Neuron (in vitro differentiated cells): ENCODE measurements at regions not wholly inside any gene's neighbourhood (a gene's known extent, or its start where the extent isn't known, plus 50 kb on each side); places are given as distances from the start of the nearest gene placed in this dataset.
A peak's percentile ranks its signal among the peaks of the same experiment; 100 is the strongest.

Source experiments
- H2AFZ ChIP-seq: one replicate; pipeline ENCODE4 v1.6.1; 2013; ENCODE audit warnings: low read depth, mild to moderate bottlenecking, inconsistent platforms, low read length, moderate library complexity
- H3K27me3 ChIP-seq: one replicate; pipeline ENCODE4 v1.6.1; 2013; ENCODE audit warnings: low read length; ENCODE audit not compliant: insufficient read depth
- H3K36me3 ChIP-seq: one replicate; pipeline ENCODE4 v1.6.1; 2013; ENCODE audit warnings: low read length; ENCODE audit not compliant: insufficient read depth
- H3K4me1 ChIP-seq: one replicate; pipeline ENCODE4 v1.6.1; 2013; ENCODE audit warnings: low read length; ENCODE audit not compliant: insufficient read depth
- H3K4me3 ChIP-seq: 2 replicates; pipeline ENCODE4 v1.5.1; 2013; ENCODE audit warnings: mild to moderate bottlenecking, low read length, moderate library complexity
- H3K9me3 ChIP-seq: one replicate; pipeline ENCODE4 v1.6.1; 2013; ENCODE audit warnings: low read length

DNA sequence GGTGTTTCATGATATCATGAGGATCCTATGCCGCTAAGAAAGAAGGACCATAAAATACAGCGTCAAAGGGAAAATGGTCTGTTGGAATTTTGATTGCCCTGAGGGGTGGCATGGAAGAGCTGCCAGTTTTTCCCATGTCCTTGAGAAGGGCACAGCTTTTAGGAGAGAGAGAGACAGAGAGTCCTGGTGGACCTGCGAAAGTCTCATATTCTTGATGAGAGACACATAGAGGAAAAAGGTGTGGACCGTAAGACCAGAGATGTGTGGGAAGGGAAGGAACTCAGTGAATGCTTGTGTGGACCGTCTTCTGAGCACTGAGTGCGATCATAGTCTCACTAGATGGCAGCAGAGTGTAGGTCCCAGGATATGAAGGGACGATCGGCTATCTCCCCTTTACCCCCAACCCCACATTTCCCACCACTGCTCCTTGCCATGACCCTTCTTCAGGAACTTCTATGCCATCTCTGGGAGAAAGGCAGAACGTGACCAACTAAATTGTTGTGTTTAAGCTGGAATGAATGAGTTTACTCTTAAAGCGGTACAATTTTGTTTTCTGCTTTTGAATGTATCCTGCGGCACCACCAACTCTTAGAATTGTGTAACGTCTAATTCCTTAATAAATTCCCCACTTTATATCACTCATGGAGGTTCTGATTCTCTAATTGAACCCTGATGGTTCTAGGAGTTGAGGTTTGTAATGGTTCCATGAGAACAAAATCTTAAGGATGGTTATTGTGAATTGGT lies 117.7 kb downstream of the CTH start:
- Histone ChIP-seq H3K4me1 (no peaks in the 10 kb centered on the region), H2AFZ (no peak overlapping the region), H3K9me3 (no peaks in the 10 kb centered on the region), H3K36me3 (no peaks in the 10 kb centered on the region), H3K27me3 (no peaks in the 10 kb centered on the region), H3K4me3 (no peak overlapping the region)

DNA sequence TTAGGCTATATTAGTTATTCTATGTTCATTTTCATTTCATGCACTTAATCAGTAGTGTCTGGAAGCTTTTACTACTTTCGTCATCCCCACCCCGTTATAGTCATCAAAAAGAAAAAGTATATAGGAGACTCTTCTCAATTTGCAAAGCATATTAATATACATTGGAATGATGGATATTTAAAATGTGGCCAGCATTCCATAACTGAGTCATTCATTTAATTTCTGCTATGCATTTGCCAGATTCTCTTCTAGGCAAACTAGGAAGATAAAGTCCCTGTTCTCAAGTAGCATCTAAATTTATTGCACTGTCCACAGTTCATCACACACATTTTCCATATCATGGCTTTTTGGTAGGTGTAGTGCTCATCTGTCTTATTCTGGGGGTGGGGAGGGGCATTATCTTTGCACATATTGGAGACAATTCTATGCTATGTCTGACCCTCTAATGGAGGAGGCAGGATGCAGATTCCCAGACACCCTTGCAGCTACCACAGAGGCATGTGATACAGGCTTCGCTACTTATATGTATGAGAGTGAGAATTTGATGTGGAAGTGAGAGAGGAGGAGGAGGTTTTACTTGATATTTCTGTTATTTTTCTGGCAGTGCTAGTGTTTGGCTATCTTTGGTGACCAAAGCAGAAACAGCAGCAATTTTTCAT lies 125.8 kb downstream of the CTH start:
- no peak overlapping the region for H3K4me3 ChIP-seq
- no peaks in the 10 kb centered on the region for H3K27me3 ChIP-seq
- no peaks in the 10 kb centered on the region for H3K9me3 ChIP-seq
- H2AFZ ChIP-seq: no peak overlapping the region
- no peaks in the 10 kb centered on the region for H3K36me3 ChIP-seq
- no peaks in the 10 kb centered on the region for H3K4me1 ChIP-seq

DNA sequence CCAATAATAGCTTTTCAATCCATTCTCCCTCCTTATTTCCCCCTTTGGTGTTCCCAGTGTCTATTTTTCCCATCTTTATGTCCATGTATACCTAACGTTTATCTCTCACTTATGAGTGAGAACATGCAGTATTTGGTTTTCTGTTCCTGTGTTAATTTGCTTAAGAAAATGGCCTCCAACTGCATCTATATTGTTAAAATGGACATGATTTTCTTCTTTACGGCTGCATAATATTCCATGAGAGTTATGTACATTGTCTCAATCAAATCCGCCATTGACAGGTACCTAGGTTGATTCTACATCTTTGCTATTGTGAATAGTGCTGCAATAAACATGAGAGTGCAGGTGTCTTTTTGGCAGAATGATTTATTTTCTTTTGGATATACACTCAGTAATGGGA lies 126.7 kb downstream of the CTH start:
- H3K9me3 ChIP-seq: no peaks in the 10 kb centered on the region
- no peak overlapping the region for H2AFZ ChIP-seq
- no peaks in the 10 kb centered on the region for H3K4me1 ChIP-seq
- no peaks in the 10 kb centered on the region for H3K36me3 ChIP-seq
- H3K27me3 ChIP-seq: no peaks in the 10 kb centered on the region
- no peak overlapping the region for H3K4me3 ChIP-seq

DNA sequence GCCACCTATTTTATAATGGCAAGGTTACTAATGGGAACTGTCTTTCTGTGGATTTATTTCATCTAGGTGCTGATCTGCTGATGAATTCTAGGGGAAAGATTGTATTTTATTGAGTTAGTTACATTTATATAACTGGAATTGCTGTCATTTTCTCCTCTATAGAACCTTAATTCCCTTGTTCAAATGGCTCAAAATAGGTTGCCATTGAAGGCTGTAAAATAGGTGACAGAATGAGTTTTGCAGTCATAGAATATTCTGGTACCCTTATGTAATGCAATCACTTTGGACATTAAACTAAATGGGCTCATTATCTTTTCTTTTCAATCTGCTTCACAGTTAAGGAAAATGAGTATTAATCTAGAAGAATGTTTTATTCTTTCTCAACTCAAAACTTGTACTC lies 131.0 kb downstream of the CTH start:
- Histone ChIP-seq H3K36me3 (no peaks in the 10 kb centered on the region), H3K4me1 (no peaks in the 10 kb centered on the region), H3K9me3 (no peaks in the 10 kb centered on the region), H3K4me3 (no peak overlapping the region), H3K27me3 (no peaks in the 10 kb centered on the region), H2AFZ (no peak overlapping the region)

DNA sequence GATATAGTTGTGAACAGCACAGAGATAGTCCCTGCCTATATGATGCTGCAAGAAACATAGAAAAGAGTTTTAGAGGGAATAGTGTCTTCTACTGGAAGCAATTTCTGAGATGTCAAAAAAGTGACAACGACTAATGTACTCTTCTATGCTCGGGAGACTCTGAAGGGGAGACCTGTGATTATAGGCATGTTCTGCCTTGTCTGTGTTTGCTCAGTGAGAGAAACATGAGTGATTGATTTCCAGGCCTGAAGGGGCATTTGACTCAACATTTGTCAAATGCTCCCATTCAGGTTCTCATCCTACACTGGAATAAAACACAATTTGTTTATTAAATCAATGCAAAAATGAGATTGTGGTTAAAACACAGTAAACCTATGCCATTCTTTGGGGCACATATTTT lies 131.8 kb downstream of the CTH start:
- H2AFZ ChIP-seq: no peak overlapping the region
- no peaks in the 10 kb centered on the region for H3K36me3 ChIP-seq
- no peaks in the 10 kb centered on the region for H3K27me3 ChIP-seq
- no peak overlapping the region for H3K4me3 ChIP-seq
- H3K4me1 ChIP-seq: no peaks in the 10 kb centered on the region
- H3K9me3 ChIP-seq: no peaks in the 10 kb centered on the region

DNA sequence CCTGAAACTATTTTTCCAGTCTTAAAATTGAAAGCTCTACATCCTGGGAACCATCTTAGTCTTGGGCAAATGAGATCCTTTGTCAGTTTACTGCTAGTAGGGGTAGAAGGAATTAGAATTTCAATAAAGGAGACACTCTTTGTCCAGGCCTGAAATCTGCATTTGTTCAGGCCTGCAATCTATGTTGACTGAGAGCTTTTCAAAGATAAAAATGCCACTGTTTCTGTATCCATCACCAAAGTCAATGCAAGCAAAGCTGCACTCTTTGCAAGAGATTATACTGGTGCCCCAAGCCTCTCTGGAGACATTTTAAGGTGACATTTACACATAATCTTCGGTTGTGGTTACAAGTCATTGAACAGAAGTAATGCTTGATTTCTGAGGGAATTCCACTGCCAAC lies 135.7 kb downstream of the CTH start:
- Histone ChIP-seq H3K9me3 (no peaks in the 10 kb centered on the region), H2AFZ (peak overlapping the region; percentile 46), H3K4me1 (no peaks in the 10 kb centered on the region)

DNA sequence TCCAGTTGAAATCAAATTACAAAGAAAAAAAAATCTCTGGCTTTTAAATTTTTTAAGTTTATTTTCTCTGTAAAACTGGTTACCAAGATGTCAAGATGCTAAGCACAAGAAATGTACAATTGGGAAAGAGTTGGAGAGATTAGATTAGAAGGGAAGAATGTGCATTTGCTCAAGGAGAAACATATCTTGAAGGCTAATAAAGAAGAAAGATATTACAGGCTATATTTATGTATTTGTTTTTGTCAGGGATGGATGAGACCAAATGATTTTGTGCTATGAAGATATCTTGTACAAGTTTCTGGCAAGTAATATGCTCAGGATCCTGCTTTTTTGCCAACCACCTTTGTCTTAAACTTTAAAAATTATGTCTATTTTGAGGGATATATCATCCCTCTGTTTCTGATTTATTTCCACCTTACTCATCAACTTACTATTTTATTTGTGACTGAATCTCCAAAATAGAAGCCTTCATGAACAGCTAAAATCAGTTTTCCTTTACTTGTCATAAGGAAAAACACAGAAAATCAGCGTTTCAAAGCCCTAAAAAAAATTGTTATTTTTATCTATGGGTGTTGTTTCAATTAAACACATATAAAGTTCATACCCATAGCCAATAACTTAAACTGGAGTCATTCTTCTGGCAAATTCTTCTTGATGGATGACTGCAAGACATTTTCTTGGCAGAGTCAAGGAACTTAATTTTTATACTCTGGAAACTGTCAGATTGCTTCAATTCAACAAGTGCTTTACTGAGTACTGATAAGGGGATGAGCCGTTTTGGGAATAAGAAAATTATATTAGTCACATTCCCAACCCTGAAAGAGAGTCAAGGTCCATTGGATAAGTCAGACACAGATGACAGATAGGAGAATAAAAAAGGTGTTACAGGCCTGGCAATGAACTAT lies 141.8 kb downstream of the CTH start:
- H3K36me3 ChIP-seq: no peaks in the 10 kb centered on the region
- no peaks in the 10 kb centered on the region for H3K27me3 ChIP-seq
- no peak overlapping the region for H2AFZ ChIP-seq
- H3K4me3 ChIP-seq: no peak overlapping the region
- H3K9me3 ChIP-seq: no peaks in the 10 kb centered on the region
- no peaks in the 10 kb centered on the region for H3K4me1 ChIP-seq

More for the DNA sequence above, 135.7 kb downstream of the CTH start:
- Histone ChIP-seq H3K36me3 (no peaks in the 10 kb centered on the region), H3K4me3 (no peak overlapping the region), H3K27me3 (no peaks in the 10 kb centered on the region)

DNA sequence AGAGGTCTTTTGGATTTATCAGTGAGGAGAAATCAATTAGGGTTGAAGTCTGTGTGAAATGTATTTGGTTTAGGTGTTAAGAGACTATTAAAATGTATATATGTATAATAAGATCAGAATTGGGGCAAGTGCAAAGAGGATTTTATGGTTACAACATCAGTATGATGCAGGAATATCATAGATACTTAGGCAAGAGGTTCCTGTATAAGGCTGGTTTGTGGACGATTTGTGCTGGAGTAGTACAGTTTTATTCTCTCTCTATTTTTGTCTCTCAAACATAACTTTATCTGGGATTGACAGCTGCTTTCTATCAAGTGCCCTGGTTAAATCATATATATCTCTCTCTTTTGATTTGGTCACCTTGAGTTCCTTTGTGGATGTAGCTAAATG lies 142.5 kb downstream of the CTH start:
- Histone ChIP-seq H3K4me1 (no peaks in the 10 kb centered on the region), H3K4me3 (no peak overlapping the region), H3K27me3 (no peaks in the 10 kb centered on the region), H3K9me3 (no peaks in the 10 kb centered on the region), H2AFZ (no peak overlapping the region), H3K36me3 (no peaks in the 10 kb centered on the region)

DNA sequence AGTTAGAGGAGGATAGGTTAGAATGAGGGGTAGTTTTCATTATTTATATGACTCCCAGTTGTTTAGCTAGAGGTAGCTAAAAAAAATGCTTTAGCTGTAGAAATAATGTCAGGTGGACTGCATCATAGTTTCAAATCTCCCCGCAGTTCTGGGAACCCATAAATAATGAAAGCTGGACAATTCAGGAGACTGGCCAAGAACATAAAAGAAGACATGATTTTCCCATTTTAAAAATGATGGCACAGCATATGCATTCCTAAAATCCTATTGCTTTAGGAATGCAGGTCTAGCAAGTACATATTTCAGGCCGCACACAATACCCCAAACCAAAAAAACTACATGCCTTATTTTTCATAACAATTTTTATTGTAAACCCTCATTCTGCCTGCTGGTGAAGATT lies 143.3 kb downstream of the CTH start:
- no peaks in the 10 kb centered on the region for H3K36me3 ChIP-seq
- H3K27me3 ChIP-seq: no peaks in the 10 kb centered on the region
- H3K9me3 ChIP-seq: no peaks in the 10 kb centered on the region
- H3K4me1 ChIP-seq: no peaks in the 10 kb centered on the region
- no peak overlapping the region for H2AFZ ChIP-seq
- no peak overlapping the region for H3K4me3 ChIP-seq

DNA sequence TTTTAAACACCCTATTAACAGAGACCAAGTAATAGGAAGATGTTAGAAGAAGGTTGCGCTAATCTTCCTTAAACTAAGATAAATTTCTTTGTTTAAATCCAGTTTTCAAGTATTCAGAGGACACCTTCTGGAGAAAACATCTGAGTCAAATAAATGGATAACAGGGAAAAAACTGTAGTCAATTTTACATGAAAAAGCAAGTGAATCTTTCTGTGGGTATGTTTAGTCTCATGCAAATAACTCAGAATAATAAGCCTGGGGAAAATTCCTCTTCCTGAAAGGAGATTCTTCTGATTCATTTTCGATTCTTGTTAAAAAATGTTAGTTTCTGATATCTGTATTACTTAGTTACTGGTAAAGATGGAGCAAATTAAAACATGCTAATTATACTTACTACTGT lies 145.5 kb downstream of the CTH start:
- Histone ChIP-seq H3K9me3 (no peaks in the 10 kb centered on the region), H3K4me1 (no peaks in the 10 kb centered on the region), H3K27me3 (no peaks in the 10 kb centered on the region), H3K4me3 (no peak overlapping the region), H2AFZ (no peak overlapping the region), H3K36me3 (no peaks in the 10 kb centered on the region)

DNA sequence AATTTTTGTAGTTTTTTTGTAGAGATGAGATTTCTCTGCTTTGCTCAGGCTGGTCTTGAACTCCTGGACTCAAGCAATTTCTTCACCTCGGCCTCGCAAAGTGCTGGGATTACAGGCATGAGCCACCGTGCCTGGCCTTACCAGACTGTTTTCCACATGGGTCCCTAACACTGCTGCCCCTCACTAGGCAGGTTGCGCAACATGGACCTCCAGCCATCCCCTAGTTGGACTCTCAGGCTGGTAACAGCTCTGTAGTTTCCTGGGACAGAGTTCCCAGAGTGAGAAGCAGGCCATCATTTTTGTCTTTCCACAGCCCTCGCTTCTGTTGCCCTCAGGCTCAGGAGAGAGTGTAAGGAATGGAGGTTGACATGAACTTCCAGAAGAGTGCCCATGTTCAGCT lies 156.1 kb downstream of the CTH start:
- H3K27me3 ChIP-seq: no peaks in the 10 kb centered on the region
- no peaks in the 10 kb centered on the region for H3K36me3 ChIP-seq
- no peaks in the 10 kb centered on the region for H3K9me3 ChIP-seq
- no peaks in the 10 kb centered on the region for H3K4me1 ChIP-seq
- no peak overlapping the region for H2AFZ ChIP-seq
- no peak overlapping the region for H3K4me3 ChIP-seq

DNA sequence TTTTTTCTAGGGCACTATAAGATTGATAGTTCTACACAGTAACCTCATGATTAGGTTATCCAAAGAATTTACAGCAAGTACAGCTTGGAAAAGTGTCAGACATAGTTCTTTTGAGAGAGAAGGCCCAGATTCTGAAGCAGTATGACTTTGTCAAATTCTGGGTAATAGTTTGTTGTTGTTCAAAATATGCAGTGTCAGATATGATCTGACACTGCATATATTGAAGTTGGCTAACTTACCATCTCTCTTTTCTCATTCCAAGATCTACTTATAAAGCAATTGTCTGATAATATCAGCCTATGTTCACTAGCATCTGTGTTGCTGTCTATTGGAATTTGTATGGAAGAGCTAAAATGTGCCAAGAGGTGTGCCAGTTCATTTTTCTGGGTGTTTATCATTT lies 160.1 kb downstream of the CTH start:
- Histone ChIP-seq H3K9me3 (no peaks in the 10 kb centered on the region), H3K4me1 (no peaks in the 10 kb centered on the region), H3K36me3 (no peaks in the 10 kb centered on the region), H2AFZ (no peak overlapping the region), H3K27me3 (no peaks in the 10 kb centered on the region), H3K4me3 (no peak overlapping the region)

DNA sequence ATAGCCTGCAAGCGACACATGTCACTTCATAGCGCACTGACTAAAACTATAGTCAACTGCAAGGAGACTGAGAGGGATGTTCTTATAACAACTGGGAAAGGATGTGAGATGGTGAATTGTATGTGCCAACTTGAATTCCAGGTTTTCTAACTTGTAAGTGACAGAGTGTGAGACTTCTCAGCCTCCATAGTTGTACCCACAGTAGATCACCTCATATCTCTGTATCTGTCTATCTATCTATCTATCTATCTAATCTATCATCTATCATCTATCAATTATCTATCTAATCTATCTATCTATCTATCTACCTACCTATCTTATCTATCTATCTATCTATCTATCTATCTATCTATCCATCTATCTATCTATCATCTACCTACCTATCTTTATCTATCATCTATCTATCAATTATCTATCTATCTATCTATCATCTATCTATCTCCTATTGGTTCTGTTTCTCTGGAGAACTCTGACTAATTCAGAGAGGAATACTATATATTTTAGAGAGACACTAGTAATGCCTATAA lies 162.3 kb downstream of the CTH start:
- Histone ChIP-seq H3K9me3 (no peaks in the 10 kb centered on the region), H2AFZ (no peak overlapping the region), H3K4me1 (no peaks in the 10 kb centered on the region), H3K27me3 (no peaks in the 10 kb centered on the region), H3K4me3 (no peak overlapping the region), H3K36me3 (no peaks in the 10 kb centered on the region)
